ENCODE measurements at regions not wholly inside any gene's neighbourhood (a gene's known extent, or its start where the extent isn't known, plus 50 kb on each side); places are given as distances from the start of the nearest gene placed in this dataset.

DNA sequence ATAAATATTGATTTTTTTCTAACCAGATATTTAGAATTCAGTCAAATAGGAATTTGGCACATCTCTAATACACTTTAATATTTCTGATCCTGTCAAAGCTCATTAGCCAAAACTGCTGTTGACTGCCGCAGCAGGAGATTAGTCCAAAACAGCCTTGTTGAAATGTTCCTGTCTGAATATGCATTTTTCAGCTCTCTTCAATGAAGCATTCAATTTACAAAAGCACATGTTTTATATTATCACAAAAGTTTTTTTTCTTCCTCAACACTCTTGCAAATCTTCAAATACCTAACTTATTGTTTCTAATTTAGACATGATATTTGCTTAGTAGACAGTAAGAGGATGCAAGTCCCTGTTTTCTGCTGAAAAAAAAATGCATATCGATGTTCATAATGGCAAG lies 140.9 kb downstream of the SPATA18 start:
- no peaks in the 10 kb centered on the region for H3K27me3 ChIP-seq (replicated peaks; ENCODE audit: insufficient read depth, low read length)
- H3K79me2 ChIP-seq (ENCODE audit: low read length) = no peaks in the 10 kb centered on the region
- H2AFZ ChIP-seq (ENCODE audit: low read length) = no peak overlapping the region
- no peak for DNase-seq
- H3K9ac ChIP-seq (ENCODE audit: low read length) = no peak overlapping the region
- H3K9me2 ChIP-seq (replicated peaks; ENCODE audit: insufficient read depth, low read length) = no peaks in the 10 kb centered on the region
- no peak overlapping the region for H3K27ac ChIP-seq (ENCODE audit: low read length)
- H3K4me2 ChIP-seq (ENCODE audit: low read depth, low read length) = no peak overlapping the region
- no peaks in the 10 kb centered on the region for H3K9me3 ChIP-seq (replicated peaks; ENCODE audit: insufficient read depth, low read length)
- no peaks in the 10 kb centered on the region for H4K20me1 ChIP-seq (ENCODE audit: insufficient read depth, low read length)
- no peak overlapping the region for H3K4me3 ChIP-seq (ENCODE audit: low read length)
- TF ChIP-seq EZH2 (optimal IDR thresholded peaks at IDR 0.05; ENCODE audit: low read depth, low read length) (no peak), EZH2phosphoT487 (IDR thresholded peaks at IDR 0.05; ENCODE audit: low read length) (no peak)
- TF ChIP-seq, protein P1, sequence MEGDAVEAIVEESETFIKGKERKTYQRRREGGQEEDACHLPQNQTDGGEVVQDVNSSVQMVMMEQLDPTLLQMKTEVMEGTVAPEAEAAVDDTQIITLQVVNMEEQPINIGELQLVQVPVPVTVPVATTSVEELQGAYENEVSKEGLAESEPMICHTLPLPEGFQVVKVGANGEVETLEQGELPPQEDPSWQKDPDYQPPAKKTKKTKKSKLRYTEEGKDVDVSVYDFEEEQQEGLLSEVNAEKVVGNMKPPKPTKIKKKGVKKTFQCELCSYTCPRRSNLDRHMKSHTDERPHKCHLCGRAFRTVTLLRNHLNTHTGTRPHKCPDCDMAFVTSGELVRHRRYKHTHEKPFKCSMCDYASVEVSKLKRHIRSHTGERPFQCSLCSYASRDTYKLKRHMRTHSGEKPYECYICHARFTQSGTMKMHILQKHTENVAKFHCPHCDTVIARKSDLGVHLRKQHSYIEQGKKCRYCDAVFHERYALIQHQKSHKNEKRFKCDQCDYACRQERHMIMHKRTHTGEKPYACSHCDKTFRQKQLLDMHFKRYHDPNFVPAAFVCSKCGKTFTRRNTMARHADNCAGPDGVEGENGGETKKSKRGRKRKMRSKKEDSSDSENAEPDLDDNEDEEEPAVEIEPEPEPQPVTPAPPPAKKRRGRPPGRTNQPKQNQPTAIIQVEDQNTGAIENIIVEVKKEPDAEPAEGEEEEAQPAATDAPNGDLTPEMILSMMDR (IDR thresholded peaks at IDR 0.05; ENCODE audit: low read length) = no peak
- H3F3A ChIP-seq (ENCODE audit: insufficient read depth, low read length) = no peaks in the 10 kb centered on the region
- H3K36me3 ChIP-seq (replicated peaks; ENCODE audit: insufficient read depth, low read length) = no peaks in the 10 kb centered on the region
- H3K4me1 ChIP-seq (ENCODE audit: low read length) = no peaks in the 10 kb centered on the region

DNA sequence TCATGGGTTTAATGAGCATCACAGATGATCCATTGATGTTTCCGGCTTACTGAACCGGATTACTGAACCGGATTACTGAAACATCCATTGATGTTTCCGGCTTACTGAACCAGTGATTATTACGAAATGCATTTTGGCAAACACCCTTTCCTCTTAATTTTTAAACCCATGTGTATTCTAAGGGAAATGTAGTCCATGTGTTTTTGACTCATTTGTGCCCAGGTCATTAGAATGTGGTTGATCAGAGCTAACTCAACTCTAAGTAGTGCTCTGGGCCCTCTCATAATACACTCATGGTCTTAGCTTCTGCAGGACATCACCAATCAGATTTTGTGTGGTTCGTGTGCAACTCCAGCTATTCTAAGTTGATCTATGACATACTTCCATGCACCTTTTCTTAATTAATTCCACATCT lies 141.6 kb downstream of the SPATA18 start:
- Histone ChIP-seq H3K9ac (ENCODE audit: low read length) (no peak overlapping the region), H3K9me3 (replicated peaks; ENCODE audit: insufficient read depth, low read length) (no peaks in the 10 kb centered on the region), H3K27me3 (replicated peaks; ENCODE audit: insufficient read depth, low read length) (no peaks in the 10 kb centered on the region), H2AFZ (ENCODE audit: low read length) (no peak overlapping the region), H3K9me2 (replicated peaks; ENCODE audit: insufficient read depth, low read length) (no peaks in the 10 kb centered on the region), H3K4me2 (ENCODE audit: low read depth, low read length) (no peak overlapping the region), H3K79me2 (ENCODE audit: low read length) (no peaks in the 10 kb centered on the region), H4K20me1 (ENCODE audit: insufficient read depth, low read length) (no peaks in the 10 kb centered on the region), H3K4me3 (ENCODE audit: low read length) (no peak overlapping the region), H3K27ac (ENCODE audit: low read length) (no peak overlapping the region), H3K4me1 (ENCODE audit: low read length) (no peaks in the 10 kb centered on the region), H3K36me3 (replicated peaks; ENCODE audit: insufficient read depth, low read length) (no peaks in the 10 kb centered on the region), H3F3A (ENCODE audit: insufficient read depth, low read length) (no peaks in the 10 kb centered on the region)
- TF ChIP-seq EZH2 (optimal IDR thresholded peaks at IDR 0.05; ENCODE audit: low read depth, low read length) (no peak), EZH2phosphoT487 (IDR thresholded peaks at IDR 0.05; ENCODE audit: low read length) (no peak)
- TF ChIP-seq, protein P1 (IDR thresholded peaks at IDR 0.05; ENCODE audit: low read length) = no peak
- no peak for DNase-seq

DNA sequence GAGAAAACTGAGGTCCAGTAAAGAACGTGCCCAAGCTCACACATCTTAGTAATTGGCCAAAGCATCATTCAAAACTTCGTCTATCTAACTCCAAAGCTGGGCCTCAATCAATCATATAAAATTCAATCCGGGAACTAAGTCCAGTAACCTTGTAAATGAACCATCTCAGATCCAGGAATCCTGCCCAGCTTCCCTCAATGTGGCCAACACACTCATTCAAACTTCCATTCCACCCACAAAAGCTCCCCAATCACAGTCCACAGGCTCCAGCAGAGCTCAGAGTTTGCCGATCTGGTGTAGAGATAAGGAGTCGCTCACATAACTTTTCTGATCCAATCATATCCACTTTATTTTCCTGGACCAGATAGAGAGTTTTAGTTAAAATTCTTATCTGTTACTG lies 144.8 kb downstream of the SPATA18 start:
- DNase-seq = no peak
- H3F3A ChIP-seq (ENCODE audit: insufficient read depth, low read length) = no peaks in the 10 kb centered on the region
- TF ChIP-seq EZH2phosphoT487 (IDR thresholded peaks at IDR 0.05; ENCODE audit: low read length) (no peak), EZH2 (optimal IDR thresholded peaks at IDR 0.05; ENCODE audit: low read depth, low read length) (no peak)
- TF ChIP-seq, protein P1 (IDR thresholded peaks at IDR 0.05; ENCODE audit: low read length) = no peak

More for the DNA sequence above, 144.8 kb downstream of the SPATA18 start:
- no peak overlapping the region for H3K4me2 ChIP-seq (ENCODE audit: low read depth, low read length)
- no peaks in the 10 kb centered on the region for H4K20me1 ChIP-seq (ENCODE audit: insufficient read depth, low read length)
- no peak overlapping the region for H3K27ac ChIP-seq (ENCODE audit: low read length)
- no peak overlapping the region for H3K9ac ChIP-seq (ENCODE audit: low read length)
- no peaks in the 10 kb centered on the region for H3K79me2 ChIP-seq (ENCODE audit: low read length)
- H3K36me3 ChIP-seq (replicated peaks; ENCODE audit: insufficient read depth, low read length) = no peaks in the 10 kb centered on the region
- no peaks in the 10 kb centered on the region for H3K4me1 ChIP-seq (ENCODE audit: low read length)
- no peaks in the 10 kb centered on the region for H3K9me2 ChIP-seq (replicated peaks; ENCODE audit: insufficient read depth, low read length)
- no peak overlapping the region for H3K4me3 ChIP-seq (ENCODE audit: low read length)
- H2AFZ ChIP-seq (ENCODE audit: low read length) = no peak overlapping the region
- no peaks in the 10 kb centered on the region for H3K27me3 ChIP-seq (replicated peaks; ENCODE audit: insufficient read depth, low read length)
- no peaks in the 10 kb centered on the region for H3K9me3 ChIP-seq (replicated peaks; ENCODE audit: insufficient read depth, low read length)
